SHP77 (cell line): ENCODE measurements at regions not wholly inside any gene's neighbourhood (a gene's known extent, or its start where the extent isn't known, plus 50 kb on each side); places are given as distances from the start of the nearest gene placed in this dataset.
"Not testable (repeated sequence)": the region's sequence is repeated elsewhere in the genome, so short reads cannot be mapped to it uniquely, and the experiment has no call there.

Experiments
- DNase-seq, 2 experiments: peaks; one replicate each; lab custom pipeline; 2025; lab: John Stamatoyannopoulos, UW

DNA sequence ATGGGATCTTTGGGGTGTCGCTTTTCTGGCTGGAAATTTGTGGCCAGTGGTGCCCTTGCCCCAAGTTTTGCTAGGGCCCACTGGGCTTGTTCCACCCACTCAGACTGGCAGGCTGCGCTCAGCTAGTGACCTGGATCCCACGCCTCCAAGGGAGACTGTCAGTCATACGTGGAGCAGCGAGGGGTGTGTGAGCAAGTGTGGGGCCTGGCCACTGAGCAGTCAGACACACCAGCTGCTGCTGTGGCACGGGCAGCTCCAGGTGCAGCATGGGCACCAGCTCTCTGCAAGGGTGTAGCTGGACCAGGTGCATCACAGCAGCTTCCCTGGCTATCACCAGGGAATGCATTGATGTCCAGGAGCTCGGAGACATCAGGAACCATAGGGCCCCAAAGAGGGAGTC lies 327.0 kb downstream of the NR4A2 start:
- peak; percentile 1 for DNase-seq

DNA sequence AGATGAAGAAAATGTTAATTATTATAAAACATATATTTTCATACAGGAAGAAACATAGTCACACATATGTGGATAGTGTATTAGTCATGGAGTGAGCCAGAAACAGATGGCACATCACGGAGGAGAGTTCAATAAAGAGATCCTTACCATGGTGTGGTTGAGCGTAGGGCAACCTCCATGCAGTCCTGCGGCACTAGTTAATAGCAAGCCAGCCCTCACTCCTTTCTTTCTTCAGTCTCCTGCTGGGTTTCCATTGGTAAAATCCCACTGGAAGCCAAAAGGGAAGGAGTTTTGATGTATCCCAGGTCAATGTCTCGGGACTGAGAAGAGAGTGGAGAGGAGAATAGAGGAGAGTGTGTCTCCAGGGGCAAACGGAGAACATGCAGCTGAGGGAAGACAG lies 328.1 kb downstream of the NR4A2 start:
- DNase-seq: no peak

- DNase-seq: no peak
Observed at GRCh38 chr2:156003780-156004179, 328.7 kb downstream of the NR4A2 start.

GRCh38 chr2:156001851-156002250 lies 330.7 kb downstream of the NR4A2 start:
- no peak for DNase-seq

DNA sequence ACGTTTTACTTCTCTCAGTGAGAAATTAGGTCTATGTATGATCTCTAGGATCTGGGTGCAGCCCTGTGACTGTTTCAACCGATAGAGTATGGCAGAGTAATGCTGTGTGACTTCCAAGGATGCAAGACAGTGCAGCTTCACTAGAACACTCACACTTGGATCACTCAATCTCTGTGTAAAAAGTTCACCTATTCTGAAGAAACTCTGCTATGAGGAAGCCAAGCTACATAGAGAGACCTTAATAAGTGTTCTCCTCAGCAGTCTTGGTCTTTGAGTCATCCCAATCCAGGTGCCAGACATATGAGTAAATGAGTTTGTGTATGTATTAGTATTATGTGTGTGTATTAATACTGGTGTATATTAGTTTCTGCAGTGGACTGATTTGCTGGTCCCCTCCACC lies 335.0 kb downstream of the NR4A2 start:
- no peak for DNase-seq

DNA sequence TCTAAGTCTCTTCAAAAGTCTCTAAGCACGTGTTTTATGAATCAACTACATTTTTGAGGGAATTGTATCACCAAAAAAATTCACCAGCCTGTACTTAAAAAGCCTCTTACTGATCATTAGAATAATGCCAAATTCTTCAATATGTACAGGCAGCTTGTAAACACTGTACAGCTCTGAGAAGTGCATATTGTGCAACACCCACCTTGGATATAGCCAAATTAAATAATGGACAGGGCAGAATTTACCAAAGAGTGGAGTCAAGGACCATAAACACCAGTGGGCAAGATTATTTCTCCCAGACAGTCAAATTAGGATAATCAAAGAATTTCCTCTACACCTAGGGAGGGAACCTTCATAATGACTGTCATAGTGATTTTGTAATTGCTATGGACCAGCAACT lies 338.2 kb downstream of the NR4A2 start:
- no peak for DNase-seq

DNA sequence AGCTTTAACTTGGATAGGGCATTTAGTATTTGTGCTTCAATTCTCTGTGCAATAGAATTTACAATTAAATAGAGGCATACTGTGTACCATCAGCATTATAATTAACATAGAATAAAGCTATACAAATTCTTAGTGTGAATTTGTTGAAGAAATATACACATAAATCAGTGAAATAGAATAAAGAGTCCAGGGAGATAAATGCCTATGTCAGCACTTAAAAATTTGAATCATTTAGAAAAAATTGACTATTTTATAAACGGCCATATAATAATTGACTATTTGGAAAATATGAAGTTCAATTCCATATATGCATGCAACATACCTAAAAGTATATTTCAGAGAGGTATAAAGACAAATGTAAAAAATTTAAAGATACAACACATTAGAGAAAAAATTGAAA lies 348.7 kb downstream of the NR4A2 start:
- no peak for DNase-seq

DNA sequence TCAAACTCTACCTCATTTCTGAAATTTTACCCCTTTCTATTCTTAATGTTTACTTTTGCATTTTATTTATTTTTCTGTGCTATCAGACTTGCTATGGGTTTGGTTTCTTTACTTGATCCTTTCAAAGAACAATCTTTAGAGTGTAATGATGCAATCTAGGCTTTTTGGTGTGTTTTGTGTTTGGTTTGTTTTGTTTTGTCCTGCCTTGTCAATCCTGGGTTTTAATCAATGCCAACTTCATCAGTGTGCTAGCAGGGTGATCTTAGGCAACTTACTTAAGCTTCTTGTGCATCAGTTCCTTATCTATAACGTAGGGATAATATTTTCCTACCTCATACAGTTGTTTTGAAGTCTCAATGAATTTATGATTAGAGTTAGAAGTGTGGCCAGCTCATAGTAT lies 350.4 kb downstream of the NR4A2 start:
- DNase-seq: no peak

- no peak for DNase-seq
Observed at GRCh38 chr2:155980941-155981560, 351.5 kb downstream of the NR4A2 start.

- DNase-seq: no peak
Observed at GRCh38 chr2:155975734-155976133, 356.8 kb downstream of the NR4A2 start.

DNA sequence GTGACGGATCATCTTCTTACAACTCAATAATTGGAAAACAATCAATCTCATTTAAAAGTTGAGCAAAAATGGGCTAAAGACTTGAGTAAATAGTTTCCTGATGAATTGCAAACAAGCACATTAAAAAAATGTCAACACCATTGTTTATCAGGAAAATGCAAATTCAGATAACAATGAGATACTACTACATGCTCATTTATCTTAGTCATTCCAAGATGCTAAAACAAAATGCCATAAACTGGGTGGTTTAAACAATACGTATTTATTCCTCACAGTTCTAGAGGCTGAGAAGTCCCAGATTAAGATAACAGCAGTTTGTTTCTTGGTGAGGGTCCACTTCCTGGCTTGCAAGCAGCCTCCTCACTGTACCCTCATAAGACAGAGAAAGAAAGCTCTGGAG lies 359.6 kb downstream of the NR4A2 start:
- no peak for DNase-seq

GRCh38 chr2:155966064-155966471 lies 366.5 kb downstream of the NR4A2 start:
- not testable (repeated sequence) for DNase-seq

GRCh38 chr2:155965415-155966063 lies 367.0 kb downstream of the NR4A2 start:
- no peak for DNase-seq

- DNase-seq: no peak
Observed at GRCh38 chr2:155961641-155962040, 370.9 kb downstream of the NR4A2 start.

GRCh38 chr2:155958834-155959233 lies 373.7 kb downstream of the NR4A2 start:
- DNase-seq: no peak

GRCh38 chr2:155947069-155947468 lies 385.5 kb downstream of the NR4A2 start:
- no peak for DNase-seq

DNA sequence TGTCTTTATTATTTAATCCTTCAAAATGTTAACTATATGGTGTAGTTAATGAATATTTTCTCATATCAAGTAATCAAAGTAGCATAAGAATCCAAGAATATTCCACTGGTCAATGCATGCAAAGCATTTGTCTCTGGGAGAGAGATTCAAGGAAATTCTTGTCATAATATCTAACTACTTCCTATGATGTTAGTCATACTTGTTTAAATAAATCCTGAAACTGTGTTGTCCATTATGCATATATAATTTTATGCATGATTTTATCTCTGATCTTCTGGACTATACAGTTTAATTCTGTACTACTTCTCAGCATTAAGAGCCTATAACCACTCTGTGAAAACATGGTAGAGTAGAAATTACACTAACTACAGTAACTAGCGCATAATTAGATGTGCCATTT lies 388.3 kb downstream of the NR4A2 start:
- DNase-seq: no peak

DNA sequence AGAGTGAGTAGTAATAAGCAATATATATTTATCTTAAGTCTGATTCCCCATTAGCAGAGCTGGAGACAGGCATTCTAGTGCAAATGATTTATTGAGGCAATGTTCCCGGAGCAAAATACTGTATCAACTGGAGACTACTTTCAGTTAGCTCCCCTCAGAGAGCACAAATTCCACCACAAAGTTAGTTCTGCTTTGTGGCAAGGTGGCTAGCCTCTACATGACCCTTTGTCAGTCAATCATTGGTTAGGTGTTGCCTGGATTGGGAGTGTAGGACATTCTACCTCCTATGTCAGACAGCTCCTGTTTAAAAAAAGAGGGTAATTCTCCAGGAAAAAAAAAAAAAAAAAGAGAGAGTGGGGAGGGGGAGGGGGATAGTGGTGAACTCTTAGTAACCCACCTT lies 402.2 kb downstream of the NR4A2 start:
- DNase-seq: no peak

DNA sequence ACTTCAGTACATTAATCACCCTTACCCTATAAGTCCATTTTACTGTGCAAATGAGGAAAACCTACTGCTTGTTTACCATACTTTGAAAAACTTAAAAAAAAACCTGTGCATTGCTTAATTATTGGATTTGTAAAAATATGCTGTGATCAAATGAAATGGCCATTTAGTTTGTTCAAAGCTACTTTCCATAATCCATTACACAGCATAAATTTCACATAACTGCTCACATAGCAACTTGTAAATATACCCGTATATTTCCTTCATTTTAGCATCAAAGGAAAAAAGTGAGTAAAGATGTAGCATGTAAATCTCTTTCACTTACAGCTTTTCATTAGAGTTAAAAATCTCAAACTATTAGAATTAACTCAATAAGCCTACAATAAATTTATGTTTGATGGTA lies 415.1 kb downstream of the NR4A2 start:
- DNase-seq: no peak

DNA sequence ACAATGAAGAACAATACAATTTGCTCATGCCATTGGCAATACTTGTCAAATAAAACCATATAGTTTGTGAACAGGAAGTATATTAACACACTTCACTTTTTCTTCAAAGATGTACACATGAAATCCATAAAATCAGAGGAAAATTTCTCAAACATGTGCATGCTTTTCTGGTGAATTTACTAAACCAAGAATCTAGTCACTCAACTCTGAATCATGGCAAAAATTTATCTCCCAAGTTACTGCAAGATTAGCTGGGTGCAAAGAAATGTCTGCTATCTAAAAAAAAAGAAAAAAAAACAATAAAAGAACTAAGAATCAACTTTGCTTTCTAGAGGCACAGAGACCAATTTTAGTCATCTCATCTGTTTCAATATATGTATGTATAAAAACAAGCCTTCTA lies 419.2 kb downstream of the NR4A2 start:
- no peak for DNase-seq

- no peak for DNase-seq
Observed at GRCh38 chr2:155908567-155908966, 424.0 kb downstream of the NR4A2 start.

- DNase-seq: no peak
Observed at GRCh38 chr2:155907211-155907610, 425.3 kb downstream of the NR4A2 start.

- no peak for DNase-seq
Observed at GRCh38 chr2:155905657-155906056, 426.9 kb downstream of the NR4A2 start.

DNA sequence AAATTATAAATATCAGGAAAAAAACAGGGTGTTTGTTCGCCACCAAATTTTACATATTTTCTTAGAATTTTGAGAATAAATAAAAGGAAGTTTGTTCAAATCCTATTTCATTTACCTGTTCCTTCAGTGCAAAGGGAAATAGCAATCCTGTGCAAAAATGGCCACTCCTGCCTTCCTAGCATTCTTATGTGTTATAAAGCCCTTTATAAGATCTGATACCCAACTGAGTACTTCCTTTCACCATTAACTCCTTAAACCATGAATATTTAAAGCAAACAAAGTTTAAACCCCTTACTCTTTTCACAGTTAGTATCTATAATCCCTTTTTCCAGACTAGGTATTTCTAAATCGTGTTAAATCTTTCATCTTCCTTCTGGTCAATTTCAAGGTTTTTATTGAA lies 427.8 kb downstream of the NR4A2 start:
- no peak for DNase-seq
